SK-N-SH (cell line): ENCODE measurements at regions not wholly inside any gene's neighbourhood (a gene's known extent, or its start where the extent isn't known, plus 50 kb on each side); places are given as distances from the start of the nearest gene placed in this dataset.

Experiments used
- CTCF ChIA-PET: fragments of 300-600, 350-600 bp; formaldehyde crosslinking; extraction: SDS; loops from one replicate; lab custom pipeline; 2021; lab: Yijun Ruan, JAX
- POLR2A ChIA-PET: fragments of 350-600 bp; sonication (Branson Sonifier 250); formaldehyde crosslinking; extraction: SDS; loops from one replicate; lab custom pipeline; 2020; ENCODE audit warnings: antibody characterized with exemption, inconsistent platforms; lab: Yijun Ruan, JAX
- DNase-seq: peaks from one replicate; pipeline ENCODE4 v3.0.0; 2012
- H2AFZ ChIP-seq: fragments of 200-600 bp; sonication (generic); 2 replicates; pipeline ENCODE4 v1.8.1; 2016; ENCODE audit warnings: antibody characterized with exemption, mild to moderate bottlenecking, low read depth
- H3F3A ChIP-seq: fragments of 200-600 bp; sonication (generic); replicated peaks from 2 replicates; pipeline ENCODE3; 2016; ENCODE audit warnings: antibody characterized with exemption, mild to moderate bottlenecking; ENCODE audit not compliant: insufficient read depth
- H3K27ac ChIP-seq, 2 experiments: fragments of 200-500 bp in 1 of 2; fragments of 200-600 bp in 1 of 2; sonication (Bioruptor generic) in 1 of 2; sonication (generic), shearing (Covaris generic) in 1 of 2; 2 replicates each; pipeline versions ENCODE4 v1.5.1 to v1.6.1; 2014 to 2016; ENCODE audit warnings: low read depth in 2 of 2, inconsistent platforms in 1 of 2, low read length in 1 of 2, mild to moderate bottlenecking in 1 of 2, mixed read lengths in 1 of 2
- H3K27me3 ChIP-seq: fragments of 200-600 bp; sonication (generic), shearing (Covaris generic); 2 replicates; pipeline ENCODE4 v1.6.1; 2016; ENCODE audit warnings: mixed run types; ENCODE audit not compliant: insufficient read depth
- H3K36me3 ChIP-seq, 2 experiments: fragments of 200-500 bp in 1 of 2; fragments of 200-600 bp in 1 of 2; sonication (Bioruptor generic) in 1 of 2; sonication (generic) in 1 of 2; replicated peaks in 1 of 2; 2 replicates each; pipeline versions ENCODE3 to v1.5.1; 2014 to 2016; ENCODE audit warnings: low read length in 1 of 2, mild to moderate bottlenecking in 1 of 2; ENCODE audit not compliant: insufficient read depth in 2 of 2, control insufficient read depth in 1 of 2
- H3K4me1 ChIP-seq, 2 experiments: fragments of 200-500 bp in 1 of 2; fragments of 200-600 bp in 1 of 2; sonication (Bioruptor generic) in 1 of 2; sonication (generic), shearing (Covaris generic) in 1 of 2; 2 replicates each; pipeline versions ENCODE4 v1.5.1 to v1.6.1; 2014 to 2016; ENCODE audit warnings: low read depth in 1 of 2, low read length in 1 of 2, mixed run types in 1 of 2; ENCODE audit not compliant: insufficient read depth in 2 of 2, control insufficient read depth in 1 of 2
- H3K4me2 ChIP-seq: fragments of 200-600 bp; sonication (generic), shearing (Covaris generic); 2 replicates; pipeline ENCODE4 v1.6.1; 2017; ENCODE audit warnings: mixed run types
- H3K4me3 ChIP-seq, 2 experiments: fragments of 200-500 bp in 1 of 2; fragments of 200-600 bp in 1 of 2; sonication (Bioruptor generic) in 1 of 2; sonication (generic), shearing (Covaris generic) in 1 of 2; 2 replicates each; pipeline versions ENCODE4 v1.5.1 to v1.8.1; 2014 to 2016; ENCODE audit warnings: low read depth in 2 of 2, inconsistent platforms in 1 of 2, low read length in 1 of 2, mild to moderate bottlenecking in 1 of 2, mixed read lengths in 1 of 2, moderate library complexity in 1 of 2
- H3K79me2 ChIP-seq: fragments of 200-600 bp; sonication (generic); 2 replicates; pipeline ENCODE4 v1.8.1; 2017; ENCODE audit warnings: mild to moderate bottlenecking; ENCODE audit not compliant: insufficient read depth
- H3K9ac ChIP-seq: fragments of 200-600 bp; sonication (generic); 2 replicates; pipeline ENCODE4 v1.6.1; 2017; ENCODE audit warnings: mixed run types
- H3K9me2 ChIP-seq: fragments of 200-600 bp; sonication (generic); 2 replicates; pipeline ENCODE4 v1.6.1; 2017; ENCODE audit warnings: mixed run types
- H3K9me3 ChIP-seq: fragments of 200-600 bp; sonication (generic); 2 replicates; pipeline ENCODE4 v1.6.1; 2017; ENCODE audit warnings: mixed run types, mild to moderate bottlenecking, moderate library complexity
- H4K20me1 ChIP-seq: fragments of 200-600 bp; sonication (generic); 2 replicates; pipeline ENCODE4 v1.6.1; 2017; ENCODE audit warnings: mild to moderate bottlenecking, mixed run types; ENCODE audit not compliant: insufficient read depth
- RAD21 ChIP-seq: IDR thresholded peaks from 2 replicates; pipeline ENCODE4 v1.6.1; 2012; ENCODE audit warnings: mild to moderate bottlenecking, low read length
- RFX5 ChIP-seq: IDR thresholded peaks from 2 replicates; pipeline ENCODE4 v1.6.1; 2012; ENCODE audit warnings: mild to moderate bottlenecking, improper control_type of control experiment, low read length
- RXRA ChIP-seq: IDR thresholded peaks from 2 replicates; pipeline ENCODE4 v1.4.0; 2012; ENCODE audit warnings: low read depth, mild to moderate bottlenecking, borderline replicate concordance
- SIN3A ChIP-seq: IDR thresholded peaks from 2 replicates; pipeline ENCODE4 v1.6.1; 2012; ENCODE audit warnings: low read depth, mild to moderate bottlenecking, low read length, moderate library complexity, borderline replicate concordance
- TCF12 ChIP-seq: IDR thresholded peaks from 2 replicates; pipeline ENCODE4 v1.4.0; 2012
- USF1 ChIP-seq: IDR thresholded peaks from 2 replicates; pipeline ENCODE4 v1.4.0; 2012; ENCODE audit warnings: low read depth, borderline replicate concordance
- WGBS: methylation state at CpG from one replicate; pipeline ENCODE4 v1.1.6; 2017; ENCODE audit warnings: low lambda C conversion rate; 5-methylcytosine and 5-hydroxymethylcytosine counted together
- TF ChIP-seq, protein P1 (sequence below): IDR thresholded peaks from 2 replicates; pipeline ENCODE4 v1.4.0; 2012; ENCODE audit warnings: low read depth, borderline replicate concordance
- TF ChIP-seq, protein P2 (sequence below): fragments of 150-350 bp; IDR thresholded peaks from 2 replicates; pipeline ENCODE4 v1.6.1; 2016; ENCODE audit warnings: mild to moderate bottlenecking, low read depth, low read length
- TF ChIP-seq, protein P3 (sequence below): fragments of 200-600 bp; sonication (generic); IDR thresholded peaks from 2 replicates; pipeline ENCODE4 v1.6.1; 2017; ENCODE audit warnings: antibody characterized with exemption, mild to moderate bottlenecking, moderate library complexity

GRCh38 chr2:239855863-239856587 is 169.1 kb downstream of the NDUFA10 start:
- no peaks in the 10 kb centered on the region for H3F3A ChIP-seq
- no peak for DNase-seq
- no peak overlapping the region for H3K4me3 ChIP-seq
- no peak overlapping the region for H2AFZ ChIP-seq
- no peak overlapping the region for H3K4me2 ChIP-seq
- CTCF ChIA-PET = no interaction called here
- H3K27me3 ChIP-seq = no peaks in the 10 kb centered on the region
- POLR2A ChIA-PET = no interaction called here
- no peak for TF ChIP-seq RXRA
- no peaks in the 10 kb centered on the region for H4K20me1 ChIP-seq
- H3K9me3 ChIP-seq = 0 out of 2 replicates have a peak, but pooled peaks cover 3% of the 10 kb centered on the region
- H3K79me2 ChIP-seq = no peaks in the 10 kb centered on the region
- H3K9me2 ChIP-seq = no peaks in the 10 kb centered on the region
- no peak overlapping the region for H3K27ac ChIP-seq
- WGBS = 23% methylated on average over 7 of the region's 10 CpGs
- H3K36me3 ChIP-seq = no peaks in the 10 kb centered on the region
- no peak overlapping the region for H3K9ac ChIP-seq
- H3K4me1 ChIP-seq = no peaks in the 10 kb centered on the region

- TF ChIP-seq TCF12 (no peak), RAD21 (no peak), SIN3A (no peak), RFX5 (no peak), RXRA (no peak), USF1 (no peak)
- TF ChIP-seq, protein P1, sequence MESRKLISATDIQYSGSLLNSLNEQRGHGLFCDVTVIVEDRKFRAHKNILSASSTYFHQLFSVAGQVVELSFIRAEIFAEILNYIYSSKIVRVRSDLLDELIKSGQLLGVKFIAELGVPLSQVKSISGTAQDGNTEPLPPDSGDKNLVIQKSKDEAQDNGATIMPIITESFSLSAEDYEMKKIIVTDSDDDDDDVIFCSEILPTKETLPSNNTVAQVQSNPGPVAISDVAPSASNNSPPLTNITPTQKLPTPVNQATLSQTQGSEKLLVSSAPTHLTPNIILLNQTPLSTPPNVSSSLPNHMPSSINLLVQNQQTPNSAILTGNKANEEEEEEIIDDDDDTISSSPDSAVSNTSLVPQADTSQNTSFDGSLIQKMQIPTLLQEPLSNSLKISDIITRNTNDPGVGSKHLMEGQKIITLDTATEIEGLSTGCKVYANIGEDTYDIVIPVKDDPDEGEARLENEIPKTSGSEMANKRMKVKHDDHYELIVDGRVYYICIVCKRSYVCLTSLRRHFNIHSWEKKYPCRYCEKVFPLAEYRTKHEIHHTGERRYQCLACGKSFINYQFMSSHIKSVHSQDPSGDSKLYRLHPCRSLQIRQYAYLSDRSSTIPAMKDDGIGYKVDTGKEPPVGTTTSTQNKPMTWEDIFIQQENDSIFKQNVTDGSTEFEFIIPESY = no peak
- TF ChIP-seq, protein P2, sequence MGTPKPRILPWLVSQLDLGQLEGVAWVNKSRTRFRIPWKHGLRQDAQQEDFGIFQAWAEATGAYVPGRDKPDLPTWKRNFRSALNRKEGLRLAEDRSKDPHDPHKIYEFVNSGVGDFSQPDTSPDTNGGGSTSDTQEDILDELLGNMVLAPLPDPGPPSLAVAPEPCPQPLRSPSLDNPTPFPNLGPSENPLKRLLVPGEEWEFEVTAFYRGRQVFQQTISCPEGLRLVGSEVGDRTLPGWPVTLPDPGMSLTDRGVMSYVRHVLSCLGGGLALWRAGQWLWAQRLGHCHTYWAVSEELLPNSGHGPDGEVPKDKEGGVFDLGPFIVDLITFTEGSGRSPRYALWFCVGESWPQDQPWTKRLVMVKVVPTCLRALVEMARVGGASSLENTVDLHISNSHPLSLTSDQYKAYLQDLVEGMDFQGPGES = no peak
- TF ChIP-seq, protein P3, sequence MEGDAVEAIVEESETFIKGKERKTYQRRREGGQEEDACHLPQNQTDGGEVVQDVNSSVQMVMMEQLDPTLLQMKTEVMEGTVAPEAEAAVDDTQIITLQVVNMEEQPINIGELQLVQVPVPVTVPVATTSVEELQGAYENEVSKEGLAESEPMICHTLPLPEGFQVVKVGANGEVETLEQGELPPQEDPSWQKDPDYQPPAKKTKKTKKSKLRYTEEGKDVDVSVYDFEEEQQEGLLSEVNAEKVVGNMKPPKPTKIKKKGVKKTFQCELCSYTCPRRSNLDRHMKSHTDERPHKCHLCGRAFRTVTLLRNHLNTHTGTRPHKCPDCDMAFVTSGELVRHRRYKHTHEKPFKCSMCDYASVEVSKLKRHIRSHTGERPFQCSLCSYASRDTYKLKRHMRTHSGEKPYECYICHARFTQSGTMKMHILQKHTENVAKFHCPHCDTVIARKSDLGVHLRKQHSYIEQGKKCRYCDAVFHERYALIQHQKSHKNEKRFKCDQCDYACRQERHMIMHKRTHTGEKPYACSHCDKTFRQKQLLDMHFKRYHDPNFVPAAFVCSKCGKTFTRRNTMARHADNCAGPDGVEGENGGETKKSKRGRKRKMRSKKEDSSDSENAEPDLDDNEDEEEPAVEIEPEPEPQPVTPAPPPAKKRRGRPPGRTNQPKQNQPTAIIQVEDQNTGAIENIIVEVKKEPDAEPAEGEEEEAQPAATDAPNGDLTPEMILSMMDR = no peak
- POLR2A ChIA-PET = no interaction called here
- CTCF ChIA-PET = no interaction called here
- H4K20me1 ChIP-seq = no peaks in the 10 kb centered on the region
- H3K9me2 ChIP-seq = no peaks in the 10 kb centered on the region
- no peaks in the 10 kb centered on the region for H3K27me3 ChIP-seq
- no peak overlapping the region for H3K27ac ChIP-seq
- no peaks in the 10 kb centered on the region for H3F3A ChIP-seq
- H3K9ac ChIP-seq = no peak overlapping the region
- H3K4me2 ChIP-seq = no peak overlapping the region
- H3K4me3 ChIP-seq = no peak overlapping the region
- H3K36me3 ChIP-seq = no peaks in the 10 kb centered on the region
- no peaks in the 10 kb centered on the region for H3K4me1 ChIP-seq
- no peak overlapping the region for H2AFZ ChIP-seq
- H3K79me2 ChIP-seq = no peaks in the 10 kb centered on the region
- H3K9me3 ChIP-seq = no peaks in the 10 kb centered on the region
- 42% methylated on average over 5 of the region's 5 CpGs for WGBS
- no peak for DNase-seq
Measured at GRCh38 chr2:239854596-239854995, 170.5 kb downstream of the NDUFA10 start.
